HG02763 (cell line): ENCODE measurements at regions not wholly inside any gene's neighbourhood (a gene's known extent, or its start where the extent isn't known, plus 50 kb on each side); places are given as distances from the start of the nearest gene placed in this dataset.
"Not testable (repeated sequence)": the region's sequence is repeated elsewhere in the genome, so short reads cannot be mapped to it uniquely, and the experiment has no call there.

ENCODE experiments used
- ATAC-seq: cut with Tn5 transposase; IDR thresholded peaks from one replicate; pipeline ENCODE4 v1.9.1; 2021; ENCODE audit warnings: mild to moderate bottlenecking, moderate library complexity; ENCODE audit not compliant: unreplicated experiment

DNA sequence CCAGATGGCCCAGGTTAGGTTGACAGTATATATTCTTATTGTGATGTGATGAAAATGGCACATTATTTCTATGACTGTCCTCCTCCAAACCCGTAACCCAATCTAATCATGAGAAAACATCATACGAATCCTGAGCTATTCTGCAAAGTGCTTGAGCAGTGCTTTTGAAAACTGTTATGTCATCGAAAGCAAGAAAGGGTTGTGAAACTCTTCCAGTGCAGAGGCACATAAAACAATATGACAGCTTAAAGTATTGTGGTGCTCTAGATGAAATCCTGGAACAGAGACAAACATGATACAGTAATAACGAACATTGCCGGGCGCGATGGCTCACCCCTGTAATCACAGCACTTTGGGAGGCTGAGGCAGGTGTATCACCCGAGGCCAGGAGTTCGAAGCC is 1648.0 kb downstream of the STIM2 start:
- no peak for ATAC-seq

DNA sequence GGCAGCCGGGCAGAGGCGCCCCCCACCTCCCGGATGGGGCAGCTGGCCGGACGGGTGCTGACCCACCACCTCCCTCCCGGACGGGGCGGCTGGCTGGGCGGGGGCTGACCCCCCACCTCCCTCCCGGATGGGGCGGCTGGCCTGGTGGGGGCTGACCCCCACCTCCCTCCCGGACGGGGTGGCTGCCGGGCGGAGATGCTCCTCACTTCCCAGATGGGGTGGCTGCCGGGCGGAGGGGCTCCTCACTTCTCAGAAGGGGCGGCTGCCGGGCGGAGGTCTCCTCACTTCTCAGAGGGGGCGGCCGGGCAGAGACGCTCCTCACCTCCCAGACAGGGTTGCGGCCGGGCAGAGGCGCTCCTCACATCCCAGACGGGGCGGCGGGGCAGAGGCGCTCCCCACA is 1654.1 kb downstream of the STIM2 start:
- not testable (repeated sequence) for ATAC-seq

DNA sequence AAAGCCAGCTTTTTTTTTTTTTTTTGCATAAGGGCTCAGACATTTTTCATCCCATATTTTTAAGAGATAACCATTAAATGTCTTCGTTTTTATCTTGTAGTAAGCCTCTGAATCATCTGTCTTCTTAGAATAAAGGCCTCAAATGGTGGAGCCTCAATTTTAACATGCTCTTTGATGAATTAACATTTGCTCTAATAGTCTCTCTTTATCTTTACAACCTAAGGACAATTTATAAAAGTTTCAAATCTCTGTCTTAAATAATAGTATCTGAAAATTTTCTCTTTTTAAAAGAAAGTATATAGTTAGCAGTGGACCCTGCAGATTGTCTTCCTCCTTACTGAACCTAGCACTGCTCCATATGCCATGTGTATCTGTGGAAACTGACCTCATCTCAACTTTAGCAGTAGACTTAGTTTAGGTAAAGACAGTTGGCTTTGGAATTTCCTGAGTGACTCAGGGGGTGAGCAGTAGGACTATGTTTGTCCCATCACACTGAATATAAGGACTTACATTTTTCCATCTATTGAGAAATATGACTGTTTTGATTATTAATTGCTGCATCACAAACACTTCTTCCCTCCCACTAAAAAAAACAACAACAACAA is 1658.0 kb downstream of the STIM2 start:
- ATAC-seq = no peak

DNA sequence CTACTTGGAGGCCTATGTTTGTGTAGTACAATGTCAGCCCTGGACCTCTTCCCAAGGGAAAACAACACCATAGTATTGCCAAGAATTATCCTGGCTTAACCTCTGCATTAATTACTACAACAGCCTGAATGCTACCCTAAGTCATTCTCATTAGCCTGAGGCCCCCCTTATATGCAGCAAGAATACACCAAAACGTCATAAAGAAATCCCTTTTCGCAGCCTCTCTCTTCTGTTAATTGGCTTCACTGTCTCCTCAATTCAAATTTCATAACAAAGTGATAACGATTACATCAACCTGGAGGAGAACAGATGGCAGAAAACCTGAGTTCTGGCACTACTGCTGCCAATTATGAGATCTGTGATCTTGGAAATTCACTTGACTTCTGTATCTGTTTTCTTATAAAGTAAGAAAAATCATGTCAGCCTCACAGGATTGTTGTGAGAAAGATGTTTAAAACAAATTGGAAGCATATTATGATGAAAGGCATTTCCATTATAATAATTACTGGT is 1663.1 kb downstream of the STIM2 start:
- ATAC-seq = no peak

DNA sequence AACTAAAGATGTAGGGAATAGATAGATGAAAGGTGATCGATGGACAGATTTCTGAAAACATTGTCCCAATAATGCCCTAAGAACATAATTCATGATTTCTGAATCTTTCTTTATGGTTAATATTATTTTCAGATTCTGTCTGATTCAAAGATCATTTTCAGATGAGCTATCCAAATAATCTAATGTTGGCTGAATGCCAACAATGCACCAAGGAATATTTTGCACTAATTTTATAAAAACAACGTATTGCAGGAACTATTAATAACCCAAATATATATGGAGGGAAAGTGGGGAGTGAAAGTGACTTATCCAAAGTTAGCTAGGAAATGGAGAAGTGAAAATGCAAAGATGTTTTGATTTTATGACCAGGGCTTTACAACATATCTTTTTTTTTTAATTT is 1675.5 kb downstream of the STIM2 start:
- no peak for ATAC-seq

DNA sequence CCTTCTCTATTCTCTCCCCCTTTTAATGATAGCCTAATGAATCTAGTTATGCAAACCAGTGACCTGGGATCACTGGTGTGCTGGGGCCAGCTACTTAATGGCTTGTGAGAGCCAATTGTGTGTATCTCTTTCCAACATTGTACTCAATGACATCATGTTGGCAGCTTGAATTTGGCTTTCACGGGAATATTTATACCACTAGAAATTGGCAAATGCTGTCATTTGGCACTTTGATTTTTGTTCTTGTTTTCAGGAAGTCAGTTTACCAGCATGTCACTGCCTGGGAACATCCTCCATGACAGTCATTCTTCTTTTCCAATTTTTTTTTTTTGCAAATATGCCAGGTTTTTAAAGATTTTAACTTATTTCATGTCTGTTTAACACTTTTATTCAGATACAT is 1685.3 kb downstream of the STIM2 start:
- no peak for ATAC-seq

DNA sequence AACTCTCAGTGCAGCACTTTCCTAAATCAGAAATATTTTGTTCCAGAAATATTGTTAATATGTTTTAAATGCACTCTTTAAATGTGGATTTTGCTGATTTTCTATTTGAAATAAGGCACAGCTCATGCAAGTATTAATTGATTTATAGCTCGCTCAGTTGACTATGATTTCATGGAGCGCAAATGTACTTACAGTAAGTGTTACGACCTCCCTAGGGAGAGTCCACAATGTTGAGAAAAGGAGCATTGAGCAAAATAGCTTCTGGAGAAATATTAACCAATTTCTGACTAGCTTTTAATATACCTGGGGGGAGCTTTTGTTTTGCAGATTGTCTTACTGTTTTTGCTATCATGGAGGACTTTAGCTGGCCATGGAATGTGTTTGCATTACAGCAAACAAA is 1687.5 kb downstream of the STIM2 start:
- ATAC-seq = no peak

DNA sequence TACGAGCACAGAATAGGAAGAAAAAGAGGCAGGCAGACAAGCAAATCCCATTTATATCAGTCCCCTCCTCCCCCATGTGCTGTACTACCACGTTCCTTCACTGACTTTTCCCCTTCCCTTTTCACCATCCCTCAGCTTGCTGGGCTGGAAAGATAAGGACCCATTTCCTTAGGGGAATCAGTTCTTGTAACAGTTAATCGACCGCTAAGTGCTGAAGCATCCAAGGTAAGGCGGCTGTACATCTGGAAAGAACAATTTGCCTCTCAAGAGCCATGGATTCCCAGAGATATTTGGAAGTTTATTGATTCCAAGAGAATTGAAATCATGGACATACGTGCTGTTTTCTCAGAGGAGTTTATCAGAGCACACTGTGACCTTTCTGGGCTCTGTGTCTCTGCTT is 1688.0 kb downstream of the STIM2 start:
- ATAC-seq = no peak

DNA sequence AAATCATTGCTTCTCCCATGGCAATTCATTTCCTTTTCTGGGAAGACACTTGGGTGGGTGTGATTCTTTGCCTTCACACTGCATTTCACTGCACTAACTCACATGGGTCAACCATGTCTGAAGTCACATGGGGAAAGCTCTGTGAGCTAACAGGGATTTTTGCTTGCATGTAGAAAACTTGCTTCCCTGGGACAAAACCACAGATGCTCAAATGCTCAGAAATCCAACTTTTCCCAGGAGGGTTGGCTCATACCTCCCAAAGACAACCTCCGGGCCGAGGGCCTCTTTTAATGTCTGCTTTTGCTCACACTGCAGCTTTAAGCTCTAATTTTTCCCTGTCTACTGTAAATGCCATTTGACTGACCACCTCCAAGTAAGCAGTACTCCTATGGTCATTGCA is 1695.2 kb downstream of the STIM2 start:
- no peak for ATAC-seq

DNA sequence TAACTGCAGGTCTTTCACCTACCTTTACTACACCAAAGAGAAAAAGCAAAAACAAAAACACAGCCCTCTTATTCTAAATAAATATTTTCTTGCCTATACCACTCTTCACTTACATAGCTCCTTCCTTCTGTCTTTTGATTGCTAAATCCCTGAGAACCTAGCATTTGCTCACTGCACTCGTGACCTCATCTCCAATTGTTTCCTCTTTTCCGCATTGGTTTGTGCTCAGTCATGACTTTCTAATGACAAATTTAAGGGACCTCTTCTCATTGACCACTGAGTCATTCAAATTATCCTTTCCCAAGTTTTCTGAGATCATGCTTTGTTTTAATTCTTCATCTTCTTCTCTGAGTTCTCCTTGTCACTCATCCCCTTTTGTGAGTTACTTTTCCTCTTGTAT is 1697.1 kb downstream of the STIM2 start:
- no peak for ATAC-seq

DNA sequence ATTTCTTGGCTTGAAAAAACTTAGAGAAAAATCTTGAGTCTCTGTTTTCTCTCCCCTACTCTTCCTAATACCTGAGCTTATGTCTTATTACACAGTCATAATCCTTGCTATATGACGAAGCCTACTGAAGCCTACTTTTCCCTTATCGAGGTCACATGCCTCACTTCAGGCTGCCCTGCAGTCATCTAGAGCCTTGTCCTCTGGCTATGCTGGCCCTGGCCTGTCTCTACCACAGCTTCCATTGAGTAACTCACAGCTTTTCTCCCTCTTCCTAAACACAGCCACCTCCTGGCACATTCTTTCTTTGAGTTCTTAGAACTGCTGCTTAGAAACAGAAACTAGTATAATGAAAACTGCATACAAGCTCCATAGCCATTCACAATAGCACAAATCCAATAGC is 1698.3 kb downstream of the STIM2 start:
- no peak for ATAC-seq

DNA sequence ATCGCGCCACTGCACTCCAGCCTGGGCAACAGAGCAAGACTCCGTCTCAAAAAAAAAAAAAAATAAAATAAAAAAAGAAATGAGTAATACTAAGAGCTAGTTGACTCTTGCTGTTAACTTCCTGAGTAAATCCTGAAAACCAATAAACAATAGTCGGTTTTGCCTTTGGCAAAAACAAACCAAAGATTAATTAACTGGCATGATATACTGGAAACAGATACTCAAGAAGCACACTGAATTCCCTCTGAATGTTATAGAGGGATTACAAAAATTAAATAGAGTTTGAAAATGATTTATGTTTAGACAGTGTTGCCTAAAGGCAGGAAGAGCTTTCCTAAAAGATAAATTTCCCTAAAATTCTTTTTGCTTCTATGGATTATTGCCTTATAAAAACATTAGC is 1702.3 kb downstream of the STIM2 start:
- ATAC-seq = no peak

DNA sequence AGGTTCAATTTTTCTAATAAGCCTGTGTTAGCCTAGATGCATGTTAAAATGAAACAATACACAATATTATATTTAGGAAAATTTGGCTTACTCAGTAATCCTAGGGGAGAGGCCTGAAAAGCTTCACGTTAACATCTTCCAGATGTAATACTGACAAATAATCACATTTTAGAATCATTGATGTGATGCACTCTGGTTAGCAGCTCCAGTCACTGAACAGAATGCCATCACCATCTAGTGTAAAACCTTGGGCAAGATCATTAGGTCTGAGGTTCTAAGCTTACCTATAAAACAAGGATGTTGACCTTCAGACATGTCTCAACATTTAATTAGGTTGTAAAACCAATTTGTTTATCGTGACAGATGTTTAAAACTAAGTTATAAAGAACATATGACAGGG is 1704.8 kb downstream of the STIM2 start:
- no peak for ATAC-seq

DNA sequence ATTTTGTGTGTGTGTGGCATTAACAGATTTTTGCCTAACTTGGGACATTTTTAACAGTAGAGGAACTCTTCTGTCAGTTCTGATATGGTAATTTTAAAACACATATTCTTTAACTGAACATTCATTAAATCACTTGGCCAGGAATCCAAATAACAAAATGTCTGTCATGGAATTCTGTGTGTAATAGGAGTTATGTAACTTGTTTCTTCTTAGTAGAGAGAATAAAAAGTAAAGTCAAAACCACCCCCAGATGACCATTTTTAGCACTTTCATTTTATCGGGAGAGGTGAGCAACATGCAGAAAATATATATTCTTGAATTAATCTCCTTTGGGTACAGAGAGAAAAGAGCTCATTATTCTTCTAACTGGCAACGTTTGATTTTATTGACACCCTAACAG is 1740.3 kb downstream of the STIM2 start:
- ATAC-seq = no peak

DNA sequence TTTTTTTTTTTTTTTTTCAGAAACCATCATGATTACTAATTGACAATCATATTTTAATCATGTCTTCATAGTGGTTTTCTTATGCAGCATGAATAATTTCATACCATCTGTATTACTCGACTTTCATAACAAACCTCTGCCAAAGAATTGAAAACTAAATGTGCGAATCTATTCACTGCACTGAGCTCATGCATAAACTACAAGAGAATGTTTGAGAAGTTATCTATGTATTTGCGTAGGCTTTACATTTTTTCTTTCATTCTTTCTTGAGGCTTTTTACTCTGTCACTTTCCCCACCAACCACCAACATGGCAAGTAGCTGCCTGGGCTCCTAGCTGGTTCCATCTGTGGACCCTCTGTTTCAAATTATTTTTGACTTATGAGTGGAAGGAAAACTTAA is 1761.0 kb downstream of the STIM2 start:
- ATAC-seq = no peak

DNA sequence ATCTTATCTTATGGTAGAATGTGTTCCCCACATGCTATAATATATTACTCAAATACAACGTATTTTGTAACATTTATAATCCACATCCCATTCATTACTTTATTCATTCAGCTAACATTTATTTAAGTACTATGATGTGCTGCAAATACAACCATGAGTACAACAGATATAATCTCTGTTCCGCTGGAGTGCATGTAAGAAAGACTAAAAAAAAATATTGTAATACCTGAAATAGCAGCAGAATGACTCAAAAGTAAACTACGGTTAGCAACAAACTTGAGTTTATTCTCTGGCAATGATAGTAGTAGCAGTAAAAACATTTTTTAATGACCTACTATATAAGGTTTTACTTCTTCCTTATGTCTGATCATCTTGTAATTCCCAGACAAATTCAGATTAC is 1776.3 kb downstream of the STIM2 start:
- no peak for ATAC-seq

DNA sequence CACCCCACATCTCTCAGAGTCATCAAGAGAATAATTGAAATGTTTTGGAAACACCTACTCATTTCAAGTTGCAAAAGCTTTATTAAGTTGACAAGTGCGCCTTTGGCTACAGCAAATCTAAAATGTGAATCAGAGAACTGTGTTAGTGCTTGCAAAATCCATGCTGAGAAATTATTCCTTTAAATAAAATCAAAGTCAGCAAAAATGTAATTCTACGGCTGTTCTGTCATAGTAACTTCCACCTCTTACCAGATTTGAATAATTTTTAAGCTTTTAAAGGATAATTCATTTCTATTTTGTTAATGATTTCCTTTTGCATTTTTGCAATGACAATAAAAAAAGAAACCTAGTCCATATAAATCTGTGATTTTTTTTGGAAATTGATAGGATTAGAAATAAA is 1779.1 kb downstream of the STIM2 start:
- no peak for ATAC-seq

DNA sequence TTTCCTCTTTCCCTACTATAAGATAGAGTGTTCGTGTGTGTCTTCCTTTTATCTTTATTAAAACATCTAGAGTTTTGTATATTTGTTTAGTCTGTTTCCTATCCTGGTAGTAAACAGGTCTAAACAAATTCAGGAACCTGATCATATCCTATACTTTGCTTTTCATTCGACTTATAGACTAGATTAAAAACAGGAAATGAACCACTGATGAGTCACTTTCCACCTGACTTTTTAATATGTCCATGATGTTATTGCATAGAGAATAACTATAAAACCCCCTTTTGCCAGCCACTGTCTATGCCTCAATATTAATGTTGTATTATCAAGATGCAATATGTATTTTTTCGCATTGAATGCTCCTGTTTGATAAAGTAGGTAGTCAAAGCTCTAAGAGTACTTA is 1794.0 kb downstream of the STIM2 start:
- no peak for ATAC-seq

DNA sequence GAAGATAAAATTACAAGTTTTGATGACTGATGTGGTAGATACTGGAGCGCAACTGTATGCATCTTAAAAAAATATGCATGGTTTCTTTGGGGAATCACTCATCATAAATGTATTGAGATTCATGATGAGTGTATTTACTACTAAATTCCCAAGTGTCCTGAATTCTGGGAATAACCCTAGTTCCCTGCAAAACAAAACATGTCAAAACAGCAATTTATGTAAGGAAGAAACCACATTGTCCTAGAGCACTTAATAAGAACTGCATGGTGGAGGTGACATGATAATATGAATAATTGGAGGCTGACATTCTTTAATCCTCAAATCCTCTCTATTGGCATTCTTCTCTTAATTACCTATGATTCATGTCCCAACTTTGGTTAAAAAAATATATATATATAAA is 1804.7 kb downstream of the STIM2 start:
- ATAC-seq = no peak

DNA sequence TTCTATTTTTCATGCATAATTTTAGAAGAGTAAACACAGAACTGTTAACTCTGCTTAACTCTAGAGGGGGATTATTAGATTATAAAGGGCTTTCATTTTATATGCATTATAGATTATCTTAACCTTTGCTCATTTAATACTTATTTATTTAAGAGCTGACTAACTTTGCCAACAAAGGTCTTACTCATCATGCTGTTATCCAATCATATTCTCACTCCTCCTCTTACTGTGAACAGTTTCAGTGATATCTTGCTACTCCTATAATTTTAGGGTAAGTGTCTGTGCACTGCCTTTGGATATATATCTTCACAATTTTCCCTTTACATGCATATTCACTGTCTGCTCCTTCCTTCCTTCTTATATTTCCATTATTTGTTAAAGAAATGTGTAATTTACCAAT is 1814.9 kb downstream of the STIM2 start:
- ATAC-seq = no peak

DNA sequence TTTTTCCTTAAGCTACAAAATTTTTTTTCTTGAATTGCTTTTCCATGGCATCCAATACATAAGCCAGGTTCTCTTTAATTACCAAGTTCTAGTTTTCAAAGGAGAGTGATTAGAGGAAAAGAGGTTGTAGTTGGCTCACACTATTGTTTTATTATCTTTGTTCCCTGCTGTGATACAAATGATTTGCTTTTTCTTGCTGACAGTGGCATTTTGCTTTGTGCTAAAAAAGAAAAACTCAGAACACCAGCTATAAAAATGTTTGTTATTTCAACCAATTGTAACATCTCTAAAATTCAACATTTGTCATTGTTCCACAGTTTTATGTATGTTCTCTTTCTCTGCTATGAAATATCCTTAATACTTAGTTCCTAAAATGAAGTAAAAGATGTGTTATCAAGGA is 1817.2 kb downstream of the STIM2 start:
- ATAC-seq = no peak

DNA sequence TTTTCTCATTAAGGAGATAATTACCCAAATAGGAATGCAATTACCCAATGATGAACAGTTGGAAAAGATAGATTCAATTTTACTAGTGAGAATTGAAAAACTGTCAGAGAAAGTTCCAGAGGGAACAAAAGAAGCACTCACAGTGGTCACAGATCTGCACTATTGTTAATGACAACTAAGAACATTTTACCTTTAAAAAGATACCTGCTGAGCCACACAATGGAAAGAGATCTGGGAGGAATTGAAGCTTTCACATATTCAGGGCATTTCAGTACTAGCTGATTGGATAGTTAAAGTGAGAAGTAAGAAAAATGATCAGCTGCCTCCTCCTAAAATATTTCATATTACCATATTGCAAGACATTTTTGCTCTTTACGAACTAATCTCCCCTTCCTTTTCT is 1822.2 kb downstream of the STIM2 start:
- no peak for ATAC-seq

DNA sequence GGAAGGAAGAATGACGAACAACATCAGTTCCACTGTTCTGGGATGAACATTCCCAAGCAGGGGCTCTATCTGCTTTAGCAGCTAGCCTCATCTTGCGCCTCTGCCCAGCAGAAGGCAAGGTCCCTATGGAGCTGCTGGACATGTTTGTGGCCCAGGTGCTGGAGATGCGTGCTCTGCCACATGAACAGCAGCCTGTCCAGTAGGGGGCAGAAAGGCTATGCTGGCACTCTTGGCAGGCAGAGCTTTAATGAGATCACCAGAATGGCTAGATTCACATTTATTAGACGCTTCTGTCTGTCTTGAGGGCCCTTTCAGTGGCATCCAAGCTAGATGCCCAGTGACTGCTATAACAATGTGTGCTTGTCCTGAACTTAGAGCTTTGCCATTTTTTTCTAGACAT is 1826.0 kb downstream of the STIM2 start:
- ATAC-seq = no peak

DNA sequence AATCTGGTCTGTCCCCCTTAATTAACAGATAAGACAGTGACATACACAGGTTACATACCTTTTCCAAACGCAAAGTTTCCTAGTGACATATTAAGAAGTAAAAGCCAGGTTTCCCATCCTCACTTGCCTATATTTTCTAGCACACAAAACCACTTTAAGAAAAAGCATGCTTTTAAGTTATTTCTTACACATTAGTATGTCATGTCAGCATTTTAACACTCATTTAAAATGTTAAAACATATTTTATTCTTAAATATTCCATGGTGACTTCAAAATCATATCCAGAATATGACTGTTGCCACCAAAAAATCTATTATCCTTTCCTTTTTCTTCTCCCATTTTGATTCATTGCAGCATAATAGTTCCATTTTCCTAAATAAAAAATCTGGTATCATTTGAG is 1830.2 kb downstream of the STIM2 start:
- ATAC-seq = no peak
